ENCODE measurements at regions not wholly inside any gene's neighbourhood (a gene's known extent, or its start where the extent isn't known, plus 50 kb on each side); places are given as distances from the start of the nearest gene placed in this dataset.

GRCh38 chr1:177627148-177627910 is 342.5 kb downstream of the SEC16B start:
- TF ChIP-seq, protein P1, sequence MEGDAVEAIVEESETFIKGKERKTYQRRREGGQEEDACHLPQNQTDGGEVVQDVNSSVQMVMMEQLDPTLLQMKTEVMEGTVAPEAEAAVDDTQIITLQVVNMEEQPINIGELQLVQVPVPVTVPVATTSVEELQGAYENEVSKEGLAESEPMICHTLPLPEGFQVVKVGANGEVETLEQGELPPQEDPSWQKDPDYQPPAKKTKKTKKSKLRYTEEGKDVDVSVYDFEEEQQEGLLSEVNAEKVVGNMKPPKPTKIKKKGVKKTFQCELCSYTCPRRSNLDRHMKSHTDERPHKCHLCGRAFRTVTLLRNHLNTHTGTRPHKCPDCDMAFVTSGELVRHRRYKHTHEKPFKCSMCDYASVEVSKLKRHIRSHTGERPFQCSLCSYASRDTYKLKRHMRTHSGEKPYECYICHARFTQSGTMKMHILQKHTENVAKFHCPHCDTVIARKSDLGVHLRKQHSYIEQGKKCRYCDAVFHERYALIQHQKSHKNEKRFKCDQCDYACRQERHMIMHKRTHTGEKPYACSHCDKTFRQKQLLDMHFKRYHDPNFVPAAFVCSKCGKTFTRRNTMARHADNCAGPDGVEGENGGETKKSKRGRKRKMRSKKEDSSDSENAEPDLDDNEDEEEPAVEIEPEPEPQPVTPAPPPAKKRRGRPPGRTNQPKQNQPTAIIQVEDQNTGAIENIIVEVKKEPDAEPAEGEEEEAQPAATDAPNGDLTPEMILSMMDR (IDR thresholded peaks at IDR 0.05; ENCODE audit: insufficient read depth, low read length), result no peak
- no peak for DNase-seq (ENCODE audit: low read depth)
- no peak overlapping the region for H3K4me3 ChIP-seq (ENCODE audit: low read depth, low read length)

DNA sequence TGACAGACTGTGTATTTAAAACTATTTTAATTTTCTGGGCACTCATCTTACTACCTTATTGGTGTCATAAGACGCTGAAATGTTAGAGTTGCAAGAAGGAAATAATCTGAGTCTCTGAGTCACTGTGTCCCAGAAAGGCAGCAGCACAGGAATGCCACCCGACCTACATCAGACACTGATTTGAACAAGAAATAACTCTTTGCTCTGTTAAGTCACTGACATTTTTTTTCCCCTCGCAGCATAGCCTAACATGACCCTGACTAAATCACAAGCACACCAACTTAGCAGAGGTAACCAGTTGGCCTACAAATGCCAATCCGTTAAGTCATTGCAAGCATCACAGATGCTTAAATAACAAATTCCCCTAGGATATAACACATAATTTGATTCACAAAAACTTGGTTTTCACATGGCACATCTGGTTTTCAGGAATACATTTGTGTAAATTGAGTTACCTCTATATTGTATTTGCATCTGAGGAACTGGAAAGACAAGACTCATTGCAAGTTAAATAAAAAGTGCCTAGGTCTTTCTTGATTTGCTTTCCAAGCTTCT is 349.1 kb downstream of the SEC16B start:
- no peak for DNase-seq (ENCODE audit: low read depth)
- TF ChIP-seq, protein P1 (IDR thresholded peaks at IDR 0.05; ENCODE audit: insufficient read depth, low read length), result no peak
- no peak overlapping the region for H3K4me3 ChIP-seq (ENCODE audit: low read depth, low read length)

DNA sequence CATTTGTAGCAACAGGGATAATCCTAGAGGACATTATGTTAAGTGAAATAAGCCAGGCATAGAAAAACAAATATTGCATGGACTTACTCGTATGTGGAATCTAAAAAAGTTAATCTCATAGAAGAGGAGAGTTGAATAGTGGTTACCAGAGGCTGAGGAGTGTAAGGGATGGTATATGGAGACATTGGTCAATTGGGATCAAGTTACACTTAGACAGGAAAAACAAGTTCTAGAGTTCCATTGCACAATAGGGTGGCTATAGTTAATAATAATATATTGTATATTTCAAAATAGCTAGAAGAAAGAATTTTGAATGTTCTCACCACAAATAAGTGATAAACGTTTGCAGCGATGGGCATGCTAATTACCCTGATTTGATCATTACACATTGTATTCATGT is 354.6 kb downstream of the SEC16B start:
- no peak for DNase-seq (ENCODE audit: low read depth)
- TF ChIP-seq, protein P1 (IDR thresholded peaks at IDR 0.05; ENCODE audit: insufficient read depth, low read length), result no peak
- H3K4me3 ChIP-seq (ENCODE audit: low read depth, low read length), result no peak overlapping the region

DNA sequence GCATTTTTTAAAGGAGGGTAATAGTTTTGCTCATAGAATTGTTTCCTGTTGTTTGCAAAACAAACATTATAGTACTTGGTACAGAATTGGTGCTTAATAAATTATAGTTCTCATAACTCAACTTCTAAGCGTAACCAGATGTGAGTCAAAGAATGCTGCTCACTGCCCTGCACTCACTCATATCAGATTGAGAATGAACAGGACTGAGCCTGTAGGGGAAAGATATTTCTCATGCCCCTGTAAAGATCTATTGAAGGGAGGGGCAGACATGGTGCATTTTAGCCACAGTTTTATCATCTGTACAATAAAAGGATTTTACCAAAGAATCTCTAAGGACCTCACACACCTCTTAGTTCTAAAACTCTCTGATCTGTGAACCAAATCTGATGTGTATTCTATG is 358.5 kb downstream of the SEC16B start:
- H3K4me3 ChIP-seq (ENCODE audit: low read depth, low read length), result no peak overlapping the region
- no peak for DNase-seq (ENCODE audit: low read depth)
- TF ChIP-seq, protein P1 (IDR thresholded peaks at IDR 0.05; ENCODE audit: insufficient read depth, low read length), result no peak

- TF ChIP-seq, protein P1 (IDR thresholded peaks at IDR 0.05; ENCODE audit: insufficient read depth, low read length), result no peak
- H3K4me3 ChIP-seq (ENCODE audit: low read depth, low read length), result no peak overlapping the region
- DNase-seq (ENCODE audit: low read depth), result no peak
Observed at GRCh38 chr1:177609953-177610352, 359.9 kb downstream of the SEC16B start.

DNA sequence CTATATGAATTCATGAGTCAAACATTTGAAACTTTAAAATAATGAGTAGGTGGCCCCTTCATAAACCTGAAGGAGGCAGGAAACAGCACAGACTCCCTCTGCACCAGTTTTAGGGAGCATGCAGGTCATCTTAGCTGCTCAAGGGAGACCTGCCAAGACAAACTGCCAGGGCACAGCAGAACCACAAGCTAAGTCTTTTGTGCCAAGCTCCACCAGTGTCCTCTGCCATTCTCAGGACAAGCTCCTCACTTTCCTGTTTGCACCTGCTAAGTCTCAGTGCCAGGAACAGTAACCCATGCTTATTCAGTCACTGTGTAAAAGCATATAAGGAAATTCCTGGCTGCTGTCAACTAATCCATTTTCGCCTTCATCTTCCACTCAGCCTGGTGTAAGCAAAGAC is 368.9 kb downstream of the SEC16B start:
- TF ChIP-seq, protein P1 (IDR thresholded peaks at IDR 0.05; ENCODE audit: insufficient read depth, low read length), result no peak
- H3K4me3 ChIP-seq (ENCODE audit: low read depth, low read length), result no peak overlapping the region
- no peak for DNase-seq (ENCODE audit: low read depth)

Data from fibroblast of the aortic adventitia (primary cell).